Natural killer cell (primary cell): ENCODE measurements at regions not wholly inside any gene's neighbourhood (a gene's known extent, or its start where the extent isn't known, plus 50 kb on each side); places are given as distances from the start of the nearest gene placed in this dataset.

Experiments used
- ATAC-seq, 3 donors: fragments of 150-1000 bp in 2 of 3; fragments of 200-7000 bp in 1 of 3; cut with Tn5 transposase; 1 replicate in 1 of 3; 2 replicates in 2 of 3; pipeline ENCODE4 v1.10.0; 2021; ENCODE audit warnings: mild to moderate bottlenecking in 2 of 3, moderate library complexity in 2 of 3
- DNase-seq, 2 donors: peaks; one replicate each; pipeline versions ENCODE4 v3.0.0 to v3.0.0-alpha.2; 2013 to 2021; ENCODE audit warnings: mixed read lengths in 1 of 2
- H3K27ac ChIP-seq: one replicate; pipeline ENCODE4 v1.5.1; 2013; ENCODE audit warnings: mild to moderate bottlenecking, low read length
- H3K27me3 ChIP-seq: one replicate; pipeline ENCODE4 v1.6.1; 2013; ENCODE audit warnings: low read length; ENCODE audit not compliant: control insufficient read depth, insufficient read depth
- H3K36me3 ChIP-seq: one replicate; pipeline ENCODE4 v1.6.1; 2013; ENCODE audit warnings: low read length; ENCODE audit not compliant: control insufficient read depth, insufficient read depth
- H3K4me1 ChIP-seq: one replicate; pipeline ENCODE4 v1.6.1; 2013; ENCODE audit warnings: low read length; ENCODE audit not compliant: control insufficient read depth, insufficient read depth
- H3K4me3 ChIP-seq: one replicate; pipeline ENCODE4 v1.5.1; 2013; ENCODE audit warnings: low read length
- H3K9me3 ChIP-seq: one replicate; pipeline ENCODE4 v1.6.1; 2013; ENCODE audit warnings: low read length; ENCODE audit not compliant: control insufficient read depth, insufficient read depth
- H3K27ac Mint-ChIP-seq, 2 donors: one replicate each; pipeline ENCODE4 v1.8.0; 2022; ENCODE audit warnings: mild to moderate bottlenecking in 2 of 2, mixed read lengths in 2 of 2, moderate library complexity in 1 of 2
- H3K27me3 Mint-ChIP-seq, 2 donors: one replicate each; pipeline ENCODE4 v1.8.0; 2022; ENCODE audit warnings: low read depth in 2 of 2, mixed read lengths in 2 of 2
- H3K36me3 Mint-ChIP-seq: one replicate; pipeline ENCODE4 v1.8.0; 2022; ENCODE audit warnings: mixed read lengths
- H3K4me1 Mint-ChIP-seq, 2 donors: one replicate each; pipeline ENCODE4 v1.8.0; 2022; ENCODE audit warnings: mixed read lengths in 2 of 2
- H3K4me3 Mint-ChIP-seq: one replicate; pipeline ENCODE4 v1.8.0; 2022; ENCODE audit warnings: mild to moderate bottlenecking, moderate library complexity, mixed read lengths
- H3K9me3 Mint-ChIP-seq, 2 donors: one replicate each; pipeline ENCODE4 v1.8.0; 2022; ENCODE audit warnings: mixed read lengths in 2 of 2
- CTCF ChIP-seq: fragments of 200-600 bp; IDR thresholded peaks from one replicate; pipeline ENCODE4 v1.8.0; 2022; ENCODE audit warnings: antibody characterized with exemption
- WGBS: methylation state at CpG from one replicate; pipeline ENCODE4 v1.1.7; 2013; ENCODE audit warnings: missing lambda C conversion rate; ENCODE audit not compliant: insufficient coverage; 5-methylcytosine and 5-hydroxymethylcytosine counted together
- intact Hi-C: fragments of 100-400 bp; cut with micrococcal nuclease; formaldehyde crosslinking; loops from one replicate; pipeline ENCODE4 v1.14.2; 2022

GRCh38 chr2:65583061-65583460 lies 150.7 kb upstream of the SPRED2 start:
- intact Hi-C loops: no loop called here

GRCh38 chr2:65582364-65582763 lies 150.0 kb upstream of the SPRED2 start:
- no peak overlapping the region for H3K4me3 ChIP-seq
- ATAC-seq (no peak), DNase-seq (no peak)
- Mint-ChIP-seq H3K27ac (no peak overlapping the region), H3K36me3 (no peaks in the 10 kb centered on the region), H3K27me3 (peaks cover 11 to 12% of the 10 kb centered on the region in 2 donors), H3K9me3 (no peaks in the 10 kb centered on the region), H3K4me3 (no peak overlapping the region), H3K4me1 (no peaks in the 10 kb centered on the region)
- 79% methylated on average over 5 of the region's 5 CpGs for WGBS
- intact Hi-C loops: no loop called here
- no peak for TF ChIP-seq CTCF
- no peak overlapping the region for H3K27ac ChIP-seq
- H3K9me3 ChIP-seq: no peaks in the 10 kb centered on the region
- no peaks in the 10 kb centered on the region for H3K27me3 ChIP-seq
- no peaks in the 10 kb centered on the region for H3K4me1 ChIP-seq
- no peaks in the 10 kb centered on the region for H3K36me3 ChIP-seq

More at GRCh38 chr2:65583061-65583460, 150.7 kb upstream of the SPRED2 start:
- Histone ChIP-seq H3K36me3 (no peaks in the 10 kb centered on the region), H3K4me3 (no peak overlapping the region), H3K4me1 (no peaks in the 10 kb centered on the region), H3K27ac (no peak overlapping the region), H3K27me3 (no peaks in the 10 kb centered on the region), H3K9me3 (no peaks in the 10 kb centered on the region)
- Mint-ChIP-seq H3K4me3 (no peak overlapping the region), H3K27me3 (peaks cover 9 to 11% of the 10 kb centered on the region in 2 donors), H3K36me3 (no peaks in the 10 kb centered on the region), H3K9me3 (peaks cover 0 to 2% of the 10 kb centered on the region in 2 donors), H3K4me1 (no peaks in the 10 kb centered on the region), H3K27ac (no peak overlapping the region)
- WGBS: 95% methylated on average over 8 of the region's 11 CpGs
- DNase-seq (no peak), ATAC-seq (no peak)
- no peak for TF ChIP-seq CTCF

- intact Hi-C loops: no loop called here
- H3K9me3 ChIP-seq: no peaks in the 10 kb centered on the region
These were observed 148.4 kb upstream of the SPRED2 start for GRCh38 chr2:65580824-65581223.

More at GRCh38 chr2:65580824-65581223, 148.4 kb upstream of the SPRED2 start:
- Mint-ChIP-seq H3K27ac (no peak overlapping the region), H3K27me3 (peaks cover 11 to 14% of the 10 kb centered on the region in 2 donors), H3K4me1 (no peaks in the 10 kb centered on the region), H3K4me3 (no peak overlapping the region), H3K9me3 (no peaks in the 10 kb centered on the region), H3K36me3 (no peaks in the 10 kb centered on the region)
- no peak for DNase-seq
- Histone ChIP-seq H3K27ac (no peak overlapping the region), H3K36me3 (no peaks in the 10 kb centered on the region), H3K27me3 (no peaks in the 10 kb centered on the region), H3K4me1 (no peaks in the 10 kb centered on the region), H3K4me3 (no peak overlapping the region)
- no peak for ATAC-seq
- TF ChIP-seq CTCF: no peak
- WGBS: 74% methylated on average over 6 of the region's 6 CpGs
